ENCODE measurements at regions not wholly inside any gene's neighbourhood (a gene's known extent, or its start where the extent isn't known, plus 50 kb on each side); places are given as distances from the start of the nearest gene placed in this dataset.

GRCh38 chr1:29821605-29822004 lies 585.3 kb downstream of the PTPRU start:
- DNase-seq (ENCODE audit: low spot score): no peak

GRCh38 chr1:29820401-29820800 lies 584.1 kb downstream of the PTPRU start:
- no peak for DNase-seq (ENCODE audit: low spot score)

GRCh38 chr1:29812408-29813135 lies 576.2 kb downstream of the PTPRU start:
- no peak for DNase-seq (ENCODE audit: low spot score)

- no peak for DNase-seq (ENCODE audit: low spot score)
Measured at GRCh38 chr1:29811727-29812407, 575.5 kb downstream of the PTPRU start.

- DNase-seq (ENCODE audit: low spot score): no peak
Measured at GRCh38 chr1:29811247-29811646, 574.9 kb downstream of the PTPRU start.

GRCh38 chr1:29810121-29811120 lies 574.1 kb downstream of the PTPRU start:
- no peak for DNase-seq (ENCODE audit: low spot score)

GRCh38 chr1:29809446-29810120 lies 573.3 kb downstream of the PTPRU start:
- no peak for DNase-seq (ENCODE audit: low spot score)

- DNase-seq (ENCODE audit: low spot score): no peak
Measured at GRCh38 chr1:29808141-29808995, 572.0 kb downstream of the PTPRU start.

GRCh38 chr1:29807689-29808088 lies 571.4 kb downstream of the PTPRU start:
- DNase-seq (ENCODE audit: low spot score): no peak

GRCh38 chr1:29806646-29807319 lies 570.5 kb downstream of the PTPRU start:
- DNase-seq (ENCODE audit: low spot score): no peak

GRCh38 chr1:29805896-29806160 lies 569.5 kb downstream of the PTPRU start:
- no peak for DNase-seq (ENCODE audit: low spot score)

- DNase-seq (ENCODE audit: low spot score): no peak
Measured at GRCh38 chr1:29805122-29805895, 569.0 kb downstream of the PTPRU start.

GRCh38 chr1:29804181-29804899 lies 568.0 kb downstream of the PTPRU start:
- DNase-seq (ENCODE audit: low spot score): no peak

- no peak for DNase-seq (ENCODE audit: low spot score)
Measured at GRCh38 chr1:29803486-29803885, 567.2 kb downstream of the PTPRU start.

- DNase-seq (ENCODE audit: low spot score): no peak
Measured at GRCh38 chr1:29802181-29803068, 566.1 kb downstream of the PTPRU start.

GRCh38 chr1:29801561-29801973 lies 565.2 kb downstream of the PTPRU start:
- no peak for DNase-seq (ENCODE audit: low spot score)

GRCh38 chr1:29801003-29801402 lies 564.7 kb downstream of the PTPRU start:
- no peak for DNase-seq (ENCODE audit: low spot score)

- DNase-seq (ENCODE audit: low spot score): no peak
Measured at GRCh38 chr1:29800522-29800956, 564.2 kb downstream of the PTPRU start.
